NCI-H1105 treated with DMSO at 0.1 percent for 48 hours (cell line): ENCODE measurements at regions not wholly inside any gene's neighbourhood (a gene's known extent, or its start where the extent isn't known, plus 50 kb on each side); places are given as distances from the start of the nearest gene placed in this dataset.
A peak's percentile ranks its signal among the peaks of the same experiment; 100 is the strongest.
"Not testable (repeated sequence)": the region's sequence is repeated elsewhere in the genome, so short reads cannot be mapped to it uniquely, and the experiment has no call there.

Source experiments
- DNase-seq: peaks from one replicate; lab custom pipeline; 2025; lab: John Stamatoyannopoulos, UW

- no peak for DNase-seq
Measured at GRCh38 chr3:65039754-65040210, 352.0 kb upstream of the ADAMTS9 start.

GRCh38 chr3:65037861-65038260 lies 350.1 kb upstream of the ADAMTS9 start:
- DNase-seq, result no peak

- no peak for DNase-seq
Measured at GRCh38 chr3:65035246-65035645, 347.4 kb upstream of the ADAMTS9 start.

GRCh38 chr3:65033576-65033975 lies 345.8 kb upstream of the ADAMTS9 start:
- no peak for DNase-seq

- DNase-seq, result no peak
Measured at GRCh38 chr3:65030847-65031463, 343.2 kb upstream of the ADAMTS9 start.

DNA sequence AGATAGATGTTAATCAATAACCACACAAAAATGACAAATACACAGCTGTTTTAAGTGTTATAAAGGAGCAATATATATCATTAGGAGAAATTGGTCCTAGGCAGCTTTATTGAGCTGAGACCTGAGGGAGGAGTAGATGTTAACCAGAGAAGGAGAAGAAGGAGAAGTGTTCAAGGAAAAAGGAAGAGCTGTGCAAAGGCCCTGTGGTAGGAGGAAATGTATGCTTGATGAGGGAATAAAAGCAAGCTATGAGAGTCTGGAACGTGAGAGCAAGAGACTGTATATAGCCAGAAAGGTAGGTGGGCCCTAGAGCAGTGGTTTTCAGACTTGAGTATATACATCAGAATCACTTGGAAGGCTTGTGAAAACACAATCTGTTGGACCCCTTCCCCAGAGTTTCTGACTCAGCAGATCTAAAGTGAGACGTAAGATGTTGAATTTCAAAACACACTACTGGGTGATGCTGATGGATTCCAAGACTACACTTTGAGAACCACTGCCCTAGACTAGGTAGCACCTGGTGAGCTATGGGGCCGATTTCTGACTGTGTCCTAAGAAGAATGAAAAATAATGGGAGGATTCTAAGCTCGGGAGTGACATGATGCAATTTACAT lies 342.3 kb upstream of the ADAMTS9 start:
- no peak for DNase-seq

- no peak for DNase-seq
Measured at GRCh38 chr3:65029130-65029529, 341.3 kb upstream of the ADAMTS9 start.

- DNase-seq, result no peak
Measured at GRCh38 chr3:65028024-65028423, 340.2 kb upstream of the ADAMTS9 start.

DNA sequence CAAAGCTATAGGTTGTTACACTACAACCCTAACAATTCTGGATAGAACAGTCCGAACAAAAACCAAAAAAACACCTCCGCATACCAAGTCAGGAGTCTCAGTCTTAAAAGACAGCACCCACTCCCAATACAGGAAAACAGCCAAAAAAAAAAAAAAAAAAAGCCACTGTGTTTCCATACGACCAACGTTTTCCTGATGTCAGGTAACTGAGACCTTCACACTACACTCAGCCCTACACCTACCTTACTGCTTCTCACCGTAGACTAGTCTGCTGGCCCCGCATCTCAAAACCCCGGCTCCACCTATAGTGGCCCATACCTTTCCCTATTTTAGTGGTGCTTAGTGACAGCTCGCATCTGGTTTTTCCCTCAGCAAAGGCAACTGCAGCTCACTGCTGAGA lies 339.5 kb upstream of the ADAMTS9 start:
- DNase-seq, result no peak

- DNase-seq, result no peak
Measured at GRCh38 chr3:65026151-65026550, 338.4 kb upstream of the ADAMTS9 start.

- DNase-seq, result no peak
Measured at GRCh38 chr3:65024148-65024547, 336.3 kb upstream of the ADAMTS9 start.

GRCh38 chr3:65020281-65021160 lies 332.7 kb upstream of the ADAMTS9 start:
- DNase-seq, result no peak

- peak; percentile 20 for DNase-seq
Measured at GRCh38 chr3:65019443-65020055, 331.7 kb upstream of the ADAMTS9 start.

- no peak for DNase-seq
Measured at GRCh38 chr3:65018801-65019200, 331.0 kb upstream of the ADAMTS9 start.

DNA sequence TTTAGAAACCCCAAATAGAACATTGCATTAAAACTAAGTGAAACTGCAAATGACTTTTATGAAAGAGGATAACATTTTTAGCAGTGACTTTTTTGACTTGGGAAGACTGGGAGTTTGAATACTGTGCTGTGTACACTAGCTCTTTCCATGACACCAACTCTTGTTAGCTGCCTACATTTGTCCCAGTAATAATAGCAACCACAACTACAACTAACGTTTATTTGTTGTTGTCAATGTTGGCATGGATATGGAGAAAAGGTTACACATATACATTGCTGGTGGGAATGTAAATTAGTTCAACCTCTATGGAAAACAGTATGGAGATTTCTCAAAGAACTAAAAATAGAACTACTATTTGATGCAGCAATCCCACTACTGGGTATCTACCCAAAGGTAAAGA lies 329.6 kb upstream of the ADAMTS9 start:
- DNase-seq, result no peak

DNA sequence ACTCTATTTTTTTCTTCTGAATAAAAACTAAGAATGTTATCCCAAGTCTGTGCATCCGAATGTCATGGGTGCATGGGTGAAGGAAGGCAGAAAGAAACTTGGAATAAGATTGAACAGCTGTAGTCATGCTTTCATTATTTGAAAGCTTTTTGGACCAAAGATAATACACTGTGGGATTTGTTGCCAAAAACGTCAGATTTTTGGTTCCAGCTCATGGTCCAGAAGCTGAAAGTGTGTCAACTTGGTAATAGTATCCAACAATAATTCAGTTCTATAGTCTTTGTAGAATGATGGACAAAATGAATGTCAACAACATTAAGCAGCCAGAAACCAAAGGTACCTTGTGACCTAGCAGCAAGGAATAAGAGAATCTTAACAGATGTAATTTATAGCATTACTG lies 327.9 kb upstream of the ADAMTS9 start:
- DNase-seq, result no peak

DNA sequence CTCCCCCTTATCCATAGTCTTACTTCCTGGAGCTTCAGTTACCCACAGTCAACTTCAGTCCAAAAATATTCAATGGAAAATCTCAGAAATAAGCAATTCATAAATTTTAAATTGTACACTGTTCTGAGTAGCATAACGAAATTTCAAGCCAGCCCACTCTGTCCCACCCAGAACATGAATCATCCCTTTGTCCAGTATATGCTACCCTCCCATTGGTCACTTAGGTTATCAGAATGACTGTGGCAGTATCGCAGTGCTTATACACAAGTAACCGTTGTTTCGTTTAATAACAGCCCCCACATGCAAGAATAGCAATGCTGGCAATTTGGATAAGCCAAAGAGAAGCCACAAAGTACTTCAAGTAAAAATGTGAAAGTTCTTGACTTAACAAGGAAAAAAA lies 325.3 kb upstream of the ADAMTS9 start:
- no peak for DNase-seq

GRCh38 chr3:65006300-65006739 lies 318.5 kb upstream of the ADAMTS9 start:
- no peak for DNase-seq

GRCh38 chr3:65005486-65005885 lies 317.7 kb upstream of the ADAMTS9 start:
- no peak for DNase-seq

GRCh38 chr3:65004795-65005295 lies 317.0 kb upstream of the ADAMTS9 start:
- no peak for DNase-seq

DNA sequence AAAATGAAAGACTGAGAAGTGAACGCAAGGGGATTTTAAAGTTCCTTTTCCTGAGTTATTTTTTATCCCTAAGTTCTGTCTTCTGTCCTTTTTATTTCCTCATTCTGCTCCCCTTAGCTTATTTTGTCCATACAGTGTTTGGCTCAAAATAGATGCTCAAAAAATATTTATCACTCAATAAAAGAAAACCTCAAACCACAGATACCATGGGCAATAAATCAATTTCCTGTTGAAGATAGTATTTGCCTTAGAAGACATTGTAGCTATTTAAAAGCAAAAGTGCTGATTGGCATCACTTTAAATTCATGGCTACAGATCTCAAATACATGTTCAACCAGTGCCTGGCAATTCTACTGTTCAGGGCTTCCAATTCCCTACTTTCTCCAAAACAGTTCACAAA lies 316.5 kb upstream of the ADAMTS9 start:
- no peak for DNase-seq

DNA sequence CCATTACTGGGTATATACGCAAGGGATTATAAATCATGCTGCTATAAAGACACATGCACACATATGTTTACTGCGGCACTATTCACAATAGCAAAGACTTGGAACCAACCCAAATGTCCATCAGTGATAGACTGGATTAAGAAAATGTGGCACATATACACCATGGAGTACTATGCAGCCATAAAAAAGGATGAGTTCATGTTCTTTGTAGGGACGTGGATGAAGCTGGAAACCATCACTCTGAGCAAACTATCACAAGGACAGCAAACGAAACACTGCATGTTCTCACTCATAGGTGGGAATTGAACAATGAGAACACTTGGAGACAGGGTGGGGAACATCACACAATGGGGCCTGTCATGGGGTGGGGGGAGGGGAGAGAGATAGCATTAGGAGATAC lies 313.3 kb upstream of the ADAMTS9 start:
- DNase-seq, result not testable (repeated sequence)
